Skeletal muscle cell (primary cell): ENCODE measurements at regions not wholly inside any gene's neighbourhood (a gene's known extent, or its start where the extent isn't known, plus 50 kb on each side); places are given as distances from the start of the nearest gene placed in this dataset.

ENCODE experiments used
- DNase-seq: peaks from one replicate; pipeline ENCODE4 v3.0.0-alpha.2; 2010; ENCODE audit warnings: low read depth
- H3K4me3 ChIP-seq: 2 replicates; pipeline ENCODE4 v1.5.1; 2011; ENCODE audit warnings: low read depth, mild to moderate bottlenecking, control low read depth, low read length, moderate library complexity

GRCh38 chr6:163951326-163951725, 536.8 kb downstream of the QKI start:
- no peak overlapping the region for H3K4me3 ChIP-seq
- DNase-seq, result no peak

- DNase-seq, result no peak
- no peak overlapping the region for H3K4me3 ChIP-seq
These were observed 535.6 kb downstream of the QKI start for GRCh38 chr6:163950159-163950558.

GRCh38 chr6:163949431-163949830, 534.9 kb downstream of the QKI start:
- H3K4me3 ChIP-seq, result no peak overlapping the region
- DNase-seq, result no peak

- DNase-seq, result no peak
- H3K4me3 ChIP-seq, result no peak overlapping the region
These were observed 533.7 kb downstream of the QKI start for GRCh38 chr6:163948250-163948649.

- H3K4me3 ChIP-seq, result no peak overlapping the region
- no peak for DNase-seq
These were observed 532.8 kb downstream of the QKI start for GRCh38 chr6:163947276-163947675.

- H3K4me3 ChIP-seq, result no peak overlapping the region
- no peak for DNase-seq
These were observed 531.9 kb downstream of the QKI start for GRCh38 chr6:163946437-163946836.

- no peak overlapping the region for H3K4me3 ChIP-seq
- DNase-seq, result no peak
These were observed 531.3 kb downstream of the QKI start for GRCh38 chr6:163945808-163946207.

- no peak for DNase-seq
- no peak overlapping the region for H3K4me3 ChIP-seq
These were observed 530.4 kb downstream of the QKI start for GRCh38 chr6:163944897-163945296.

GRCh38 chr6:163943607-163944385, 529.3 kb downstream of the QKI start:
- peak overlapping the region; percentile 4 for H3K4me3 ChIP-seq
- no peak for DNase-seq

GRCh38 chr6:163942790-163943189, 528.3 kb downstream of the QKI start:
- no peak overlapping the region for H3K4me3 ChIP-seq
- no peak for DNase-seq

GRCh38 chr6:163941624-163941976, 527.1 kb downstream of the QKI start:
- H3K4me3 ChIP-seq, result no peak overlapping the region
- DNase-seq, result no peak

GRCh38 chr6:163940705-163941623, 526.4 kb downstream of the QKI start:
- H3K4me3 ChIP-seq, result no peak overlapping the region
- no peak for DNase-seq

GRCh38 chr6:163937071-163937470, 522.6 kb downstream of the QKI start:
- no peak overlapping the region for H3K4me3 ChIP-seq
- DNase-seq, result no peak

- DNase-seq, result no peak
- no peak overlapping the region for H3K4me3 ChIP-seq
These were observed 520.7 kb downstream of the QKI start for GRCh38 chr6:163935158-163935762.

- DNase-seq, result no peak
- H3K4me3 ChIP-seq, result no peak overlapping the region
These were observed 515.5 kb downstream of the QKI start for GRCh38 chr6:163930012-163930411.

- no peak overlapping the region for H3K4me3 ChIP-seq
- DNase-seq, result no peak
These were observed 515.0 kb downstream of the QKI start for GRCh38 chr6:163929538-163929937.

- DNase-seq, result no peak
- H3K4me3 ChIP-seq, result no peak overlapping the region
These were observed 512.1 kb downstream of the QKI start for GRCh38 chr6:163926642-163927041.

GRCh38 chr6:163925839-163926238, 511.3 kb downstream of the QKI start:
- H3K4me3 ChIP-seq, result no peak overlapping the region
- no peak for DNase-seq

GRCh38 chr6:163923658-163924411, 509.3 kb downstream of the QKI start:
- DNase-seq, result no peak
- no peak overlapping the region for H3K4me3 ChIP-seq

- DNase-seq, result no peak
- no peak overlapping the region for H3K4me3 ChIP-seq
These were observed 508.0 kb downstream of the QKI start for GRCh38 chr6:163922562-163922961.
